ENCODE measurements at regions not wholly inside any gene's neighbourhood (a gene's known extent, or its start where the extent isn't known, plus 50 kb on each side); places are given as distances from the start of the nearest gene placed in this dataset.
"Not testable (repeated sequence)": the region's sequence is repeated elsewhere in the genome, so short reads cannot be mapped to it uniquely, and the experiment has no call there.

DNA sequence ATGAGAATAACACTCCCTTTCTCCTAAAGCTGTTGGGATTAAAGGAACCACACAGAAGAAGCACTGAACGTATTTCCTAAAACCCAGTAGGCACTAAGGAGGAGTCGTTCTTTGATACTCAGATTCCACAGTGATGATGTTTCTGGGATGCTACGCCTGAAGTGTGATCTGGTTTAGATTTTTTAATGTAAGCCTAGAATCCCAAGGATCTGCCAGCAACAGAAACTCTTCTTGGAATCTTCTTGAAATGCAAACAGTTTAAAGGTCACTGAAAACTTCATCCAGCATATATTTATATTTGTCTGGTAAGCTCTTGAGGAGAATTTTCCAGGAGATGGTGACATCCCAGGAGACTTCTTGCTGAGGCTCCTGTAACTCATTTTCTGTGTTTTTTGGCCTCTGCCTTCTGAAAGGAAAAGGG lies 247.6 kb upstream of the TRIB2 start:
- WGBS, 2 donors, result 59 to 66% methylated on average over 3 of the region's 3 CpGs
- no peak overlapping the region for H3K4me3 ChIP-seq (ENCODE audit: low read depth, poor library complexity, severe bottlenecking)
- intact Hi-C loops (cut with DNase I; ENCODE audit: low total_unique reads), result no loop called here
- TF ChIP-seq POLR2A (IDR thresholded peaks at IDR 0.05), result no peak
- TF ChIP-seq, protein P1, sequence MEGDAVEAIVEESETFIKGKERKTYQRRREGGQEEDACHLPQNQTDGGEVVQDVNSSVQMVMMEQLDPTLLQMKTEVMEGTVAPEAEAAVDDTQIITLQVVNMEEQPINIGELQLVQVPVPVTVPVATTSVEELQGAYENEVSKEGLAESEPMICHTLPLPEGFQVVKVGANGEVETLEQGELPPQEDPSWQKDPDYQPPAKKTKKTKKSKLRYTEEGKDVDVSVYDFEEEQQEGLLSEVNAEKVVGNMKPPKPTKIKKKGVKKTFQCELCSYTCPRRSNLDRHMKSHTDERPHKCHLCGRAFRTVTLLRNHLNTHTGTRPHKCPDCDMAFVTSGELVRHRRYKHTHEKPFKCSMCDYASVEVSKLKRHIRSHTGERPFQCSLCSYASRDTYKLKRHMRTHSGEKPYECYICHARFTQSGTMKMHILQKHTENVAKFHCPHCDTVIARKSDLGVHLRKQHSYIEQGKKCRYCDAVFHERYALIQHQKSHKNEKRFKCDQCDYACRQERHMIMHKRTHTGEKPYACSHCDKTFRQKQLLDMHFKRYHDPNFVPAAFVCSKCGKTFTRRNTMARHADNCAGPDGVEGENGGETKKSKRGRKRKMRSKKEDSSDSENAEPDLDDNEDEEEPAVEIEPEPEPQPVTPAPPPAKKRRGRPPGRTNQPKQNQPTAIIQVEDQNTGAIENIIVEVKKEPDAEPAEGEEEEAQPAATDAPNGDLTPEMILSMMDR (IDR thresholded peaks at IDR 0.05), result no peak
- no peak for DNase-seq (ENCODE audit: low spot score in 2 of 2)

DNA sequence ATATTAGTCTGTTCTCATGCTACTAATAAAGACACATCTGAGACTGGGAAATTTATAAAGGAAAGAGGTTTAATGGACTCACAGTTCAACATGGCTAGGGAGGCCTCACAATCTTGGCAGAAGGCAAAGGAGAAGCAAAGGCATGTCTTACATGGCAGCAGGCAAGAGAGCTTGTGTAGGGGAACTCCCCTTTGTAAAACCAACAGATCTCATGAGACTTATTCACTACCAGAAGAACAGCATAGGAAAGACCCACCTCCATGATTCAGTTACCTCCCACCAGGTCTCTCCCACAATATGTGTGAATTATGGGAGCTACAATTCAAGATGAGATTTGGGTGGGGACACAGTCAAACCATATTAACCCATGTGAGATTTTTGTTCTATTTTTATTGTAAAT lies 244.5 kb upstream of the TRIB2 start:
- H3K4me3 ChIP-seq (ENCODE audit: low read depth, poor library complexity, severe bottlenecking); intact Hi-C loops (cut with DNase I; ENCODE audit: low total_unique reads); DNase-seq (ENCODE audit: low spot score in 2 of 2): not testable (repeated sequence)

DNA sequence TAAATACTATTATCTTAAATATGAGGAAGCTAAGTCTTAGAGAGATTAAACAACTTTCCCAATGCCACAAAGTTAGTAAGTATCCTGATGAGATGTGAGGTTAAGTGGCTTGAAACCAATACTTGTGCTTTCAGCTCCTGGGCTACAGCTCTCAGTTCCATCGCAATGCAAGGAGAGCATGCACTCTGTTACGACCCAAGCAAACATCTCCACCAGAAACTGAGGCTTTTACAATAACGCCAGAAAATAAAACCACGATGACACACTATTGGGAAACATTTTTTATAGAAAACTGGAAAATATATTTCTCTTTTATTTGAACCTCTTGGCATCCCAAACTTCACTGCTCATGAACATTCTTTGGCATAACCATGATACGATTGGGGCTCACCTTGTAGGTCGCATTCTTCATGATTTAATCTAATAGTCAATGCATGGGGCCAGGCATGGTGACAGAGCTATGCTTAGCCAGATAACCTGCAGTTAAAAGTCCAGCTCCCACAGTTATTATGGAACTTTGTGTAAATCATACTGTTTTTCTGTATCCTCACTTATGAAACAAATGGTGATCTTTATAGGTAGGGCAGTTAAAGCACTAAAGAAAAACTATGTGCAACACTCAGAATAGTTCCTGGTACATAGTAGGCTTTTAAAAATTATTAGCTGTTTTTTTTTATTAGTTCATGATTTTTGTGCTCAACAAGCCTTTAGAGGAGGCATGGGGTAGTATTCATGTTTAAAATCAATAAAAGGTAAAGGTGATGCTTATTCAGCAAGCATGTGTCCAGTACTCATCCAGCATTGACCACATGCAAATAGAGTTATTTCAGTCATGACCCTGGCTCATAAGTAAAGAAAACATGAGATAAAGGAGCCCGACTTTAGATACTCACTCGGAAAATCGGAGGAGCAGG lies 238.3 kb upstream of the TRIB2 start:
- WGBS, 2 donors, result 85 to 89% methylated on average over 9 of the region's 9 CpGs
- no peak for DNase-seq (ENCODE audit: low spot score in 2 of 2)
- TF ChIP-seq, protein P1 (IDR thresholded peaks at IDR 0.05), result no peak
- TF ChIP-seq POLR2A (IDR thresholded peaks at IDR 0.05), result no peak
- intact Hi-C loops (cut with DNase I; ENCODE audit: low total_unique reads), result no loop called here
- H3K4me3 ChIP-seq (ENCODE audit: low read depth, poor library complexity, severe bottlenecking), result no peak overlapping the region

DNA sequence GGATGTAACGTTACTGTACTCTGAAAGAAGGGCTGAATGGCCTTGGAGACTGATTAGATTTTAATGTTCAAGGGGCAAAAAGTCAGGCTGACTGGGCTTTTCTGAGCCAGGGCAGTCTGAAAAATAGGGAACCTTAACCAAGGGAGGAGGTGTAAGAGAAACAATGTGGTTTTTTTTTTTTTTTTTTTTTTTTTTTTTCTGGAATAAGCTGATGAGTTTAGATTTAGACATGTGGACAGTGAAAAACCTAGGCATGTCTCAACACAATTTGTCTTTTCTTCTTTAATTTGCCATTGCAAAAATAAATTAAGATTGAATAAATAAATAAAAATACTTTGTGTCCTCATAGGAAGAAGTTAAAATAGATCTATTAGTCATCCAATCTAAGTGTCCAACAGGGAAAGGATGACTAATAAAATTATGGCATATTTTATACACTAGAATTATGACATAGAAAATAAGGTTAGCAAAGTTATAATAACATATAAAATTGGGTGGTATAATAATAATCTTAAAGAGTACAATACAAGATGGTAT lies 237.6 kb upstream of the TRIB2 start:
- intact Hi-C loops (cut with DNase I; ENCODE audit: low total_unique reads), result no loop called here
- 70 to 73% methylated on average over 1 of the region's 1 CpG for WGBS, 2 donors
- TF ChIP-seq POLR2A (IDR thresholded peaks at IDR 0.05), result no peak
- no peak overlapping the region for H3K4me3 ChIP-seq (ENCODE audit: low read depth, poor library complexity, severe bottlenecking)
- DNase-seq (ENCODE audit: low spot score in 2 of 2), result no peak

DNA sequence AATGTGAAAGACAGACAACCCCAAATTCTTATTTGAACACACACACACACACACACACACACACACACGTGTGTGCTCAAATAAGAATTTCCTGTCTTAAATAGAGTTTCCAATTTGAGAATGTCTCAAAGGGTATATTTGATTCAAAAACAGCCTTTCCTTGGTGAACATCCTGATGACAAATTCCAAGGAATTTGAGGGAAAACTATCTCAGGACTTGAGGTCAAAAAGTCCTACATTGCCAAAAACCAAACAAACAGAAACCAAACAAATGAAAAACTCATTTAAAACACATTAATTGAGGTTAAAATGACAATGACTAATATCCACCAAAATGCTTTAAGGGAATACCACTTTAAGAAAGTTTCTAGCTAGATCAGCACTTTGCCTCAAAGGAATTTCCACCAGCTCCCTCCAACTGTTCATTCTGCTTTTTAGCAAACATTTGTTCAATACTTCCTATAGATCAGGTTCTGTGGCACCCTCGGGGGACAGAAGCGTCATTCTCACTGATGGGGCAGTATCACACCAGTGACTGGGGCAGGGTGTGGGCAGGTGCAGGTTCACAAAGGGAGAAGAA lies 232.1 kb upstream of the TRIB2 start:
- no peak for DNase-seq (ENCODE audit: low spot score in 2 of 2)
- no peak for TF ChIP-seq POLR2A (IDR thresholded peaks at IDR 0.05)
- TF ChIP-seq, protein P1 (IDR thresholded peaks at IDR 0.05), result no peak
- 69 to 73% methylated on average over 3 of the region's 3 CpGs for WGBS, 2 donors
- intact Hi-C loops (cut with DNase I; ENCODE audit: low total_unique reads), result no loop called here
- H3K4me3 ChIP-seq (ENCODE audit: low read depth, poor library complexity, severe bottlenecking), result no peak overlapping the region

DNA sequence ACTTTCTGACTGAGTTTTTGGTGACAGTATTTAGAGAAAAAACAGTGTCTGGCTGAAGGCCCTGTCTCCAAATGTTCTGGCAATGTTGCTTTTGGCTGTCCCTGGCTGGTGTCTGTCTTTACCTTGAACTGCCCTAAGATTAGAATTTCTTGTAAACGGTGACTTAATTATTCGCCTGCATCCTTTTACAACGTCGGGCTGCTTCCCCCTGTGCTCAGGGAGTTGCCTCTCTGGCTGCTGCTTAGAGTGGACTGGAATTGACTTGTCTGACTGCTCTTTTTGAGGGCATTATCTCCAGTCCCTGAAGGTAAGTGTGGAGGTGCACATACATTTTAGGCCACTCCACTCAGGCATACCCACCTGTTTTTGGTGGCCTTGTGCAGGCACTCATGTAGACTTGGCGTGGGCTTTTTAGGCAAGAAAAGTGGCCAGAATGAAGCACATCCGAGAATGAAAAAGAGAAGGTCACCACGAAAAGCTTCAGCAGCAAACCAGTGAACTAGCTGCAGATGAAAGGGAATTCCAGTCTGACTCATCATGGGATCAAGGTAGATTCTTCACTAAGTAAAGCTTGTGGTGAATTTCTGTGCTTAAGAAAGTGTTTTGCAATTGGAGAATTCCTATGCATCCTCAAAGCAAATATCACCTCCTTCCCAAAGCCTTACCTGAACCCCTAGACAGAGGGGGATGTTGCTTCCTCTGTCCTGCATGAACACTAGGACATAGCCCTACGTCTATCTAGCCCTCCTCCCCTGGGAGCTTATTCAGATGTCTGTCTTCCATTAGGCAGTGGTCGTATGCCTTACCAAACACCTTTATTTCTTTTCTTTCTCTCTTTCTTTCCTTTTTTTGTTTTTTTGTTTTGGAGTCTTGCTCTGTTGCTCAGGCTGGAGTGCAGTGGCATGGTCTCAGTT lies 230.3 kb upstream of the TRIB2 start:
- TF ChIP-seq POLR2A (IDR thresholded peaks at IDR 0.05), result no peak
- TF ChIP-seq, protein P1 (IDR thresholded peaks at IDR 0.05), result no peak
- WGBS, 2 donors, result 53 to 64% methylated on average over 9 of the region's 9 CpGs
- intact Hi-C loops (cut with DNase I; ENCODE audit: low total_unique reads), result no loop called here
- no peak for DNase-seq (ENCODE audit: low spot score in 2 of 2)
- H3K4me3 ChIP-seq (ENCODE audit: low read depth, poor library complexity, severe bottlenecking), result no peak overlapping the region
